ENCODE measurements at regions not wholly inside any gene's neighbourhood (a gene's known extent, or its start where the extent isn't known, plus 50 kb on each side); places are given as distances from the start of the nearest gene placed in this dataset.

- H3K4me3 ChIP-seq (ENCODE audit: control insufficient read depth, low read depth, low read length): no peak overlapping the region
- TF ChIP-seq CTCF (conservative IDR thresholded peaks at IDR 0.05; ENCODE audit: control insufficient read depth, insufficient read depth, low read depth, low read length): no peak
- peak; percentile 14 for DNase-seq (ENCODE audit: low read depth)
Measured at GRCh38 chr21:17414766-17415165, 98.1 kb upstream of the CXADR start.

- TF ChIP-seq CTCF (conservative IDR thresholded peaks at IDR 0.05; ENCODE audit: control insufficient read depth, insufficient read depth, low read depth, low read length): no peak
- DNase-seq (ENCODE audit: low read depth): peak; percentile 50
- H3K4me3 ChIP-seq (ENCODE audit: control insufficient read depth, low read depth, low read length): no peak overlapping the region
Measured at GRCh38 chr21:17416139-17416538, 96.7 kb upstream of the CXADR start.

GRCh38 chr21:17422931-17423330 lies 89.9 kb upstream of the CXADR start:
- no peak for TF ChIP-seq CTCF (conservative IDR thresholded peaks at IDR 0.05; ENCODE audit: control insufficient read depth, insufficient read depth, low read depth, low read length)
- no peak overlapping the region for H3K4me3 ChIP-seq (ENCODE audit: control insufficient read depth, low read depth, low read length)
- no peak for DNase-seq (ENCODE audit: low read depth)

- no peak for TF ChIP-seq CTCF (conservative IDR thresholded peaks at IDR 0.05; ENCODE audit: control insufficient read depth, insufficient read depth, low read depth, low read length)
- DNase-seq (ENCODE audit: low read depth): no peak
- H3K4me3 ChIP-seq (ENCODE audit: control insufficient read depth, low read depth, low read length): no peak overlapping the region
Measured at GRCh38 chr21:17427157-17427556, 85.7 kb upstream of the CXADR start.

GRCh38 chr21:17427831-17428483 lies 84.9 kb upstream of the CXADR start:
- H3K4me3 ChIP-seq (ENCODE audit: control insufficient read depth, low read depth, low read length): no peak overlapping the region
- DNase-seq (ENCODE audit: low read depth): no peak
- TF ChIP-seq CTCF (conservative IDR thresholded peaks at IDR 0.05; ENCODE audit: control insufficient read depth, insufficient read depth, low read depth, low read length): no peak

GRCh38 chr21:17428484-17428869 lies 84.4 kb upstream of the CXADR start:
- H3K4me3 ChIP-seq (ENCODE audit: control insufficient read depth, low read depth, low read length): no peak overlapping the region
- TF ChIP-seq CTCF (conservative IDR thresholded peaks at IDR 0.05; ENCODE audit: control insufficient read depth, insufficient read depth, low read depth, low read length): no peak
- no peak for DNase-seq (ENCODE audit: low read depth)

- no peak for DNase-seq (ENCODE audit: low read depth)
- TF ChIP-seq CTCF (conservative IDR thresholded peaks at IDR 0.05; ENCODE audit: control insufficient read depth, insufficient read depth, low read depth, low read length): no peak
- no peak overlapping the region for H3K4me3 ChIP-seq (ENCODE audit: control insufficient read depth, low read depth, low read length)
Measured at GRCh38 chr21:17428980-17429379, 83.9 kb upstream of the CXADR start.

Measured in fibroblast of mammary gland (primary cell).